H1 (cell line): ENCODE measurements at regions not wholly inside any gene's neighbourhood (a gene's known extent, or its start where the extent isn't known, plus 50 kb on each side); places are given as distances from the start of the nearest gene placed in this dataset.

ENCODE experiments used
- EGR1 ChIP-seq: IDR thresholded peaks from 2 replicates; pipeline ENCODE4 v1.6.1; 2011; ENCODE audit warnings: low read depth, low read length, borderline replicate concordance
- FOSL1 ChIP-seq: IDR thresholded peaks from 2 replicates; pipeline ENCODE4 v1.6.1; 2011; ENCODE audit warnings: mild to moderate bottlenecking, low read depth, low read length, moderate library complexity; ENCODE audit not compliant: insufficient read depth
- POU5F1 ChIP-seq: IDR thresholded peaks from 2 replicates; pipeline ENCODE4 v1.6.1; 2011; ENCODE audit warnings: low read depth, mild to moderate bottlenecking, low read length, moderate library complexity
- RBBP5 ChIP-seq: IDR thresholded peaks from 2 replicates; pipeline ENCODE4 v1.7.1; 2012; ENCODE audit warnings: low read depth, mild to moderate bottlenecking, inconsistent platforms, low read length, moderate library complexity, borderline replicate concordance
- TAF7 ChIP-seq: optimal IDR thresholded peaks from 2 replicates; pipeline ENCODE3; 2011; ENCODE audit warnings: low read depth, mild to moderate bottlenecking, inconsistent platforms, low read length, moderate library complexity, borderline replicate concordance
- TCF12 ChIP-seq: IDR thresholded peaks from 2 replicates; pipeline ENCODE4 v1.6.1; 2011; ENCODE audit warnings: low read depth, mild to moderate bottlenecking, low read length

- no peak for TF ChIP-seq POU5F1
- TF ChIP-seq TAF7, result no peak
- no peak for TF ChIP-seq FOSL1
- TF ChIP-seq RBBP5, result no peak
- no peak for TF ChIP-seq TCF12
- no peak for TF ChIP-seq EGR1
These were observed 58.7 kb upstream of the PCSK2 start (continued) for GRCh38 chr20:17168026-17168612.
